ENCODE measurements at regions not wholly inside any gene's neighbourhood (a gene's known extent, or its start where the extent isn't known, plus 50 kb on each side); places are given as distances from the start of the nearest gene placed in this dataset.
"Not testable (repeated sequence)": the region's sequence is repeated elsewhere in the genome, so short reads cannot be mapped to it uniquely, and the experiment has no call there.

DNA sequence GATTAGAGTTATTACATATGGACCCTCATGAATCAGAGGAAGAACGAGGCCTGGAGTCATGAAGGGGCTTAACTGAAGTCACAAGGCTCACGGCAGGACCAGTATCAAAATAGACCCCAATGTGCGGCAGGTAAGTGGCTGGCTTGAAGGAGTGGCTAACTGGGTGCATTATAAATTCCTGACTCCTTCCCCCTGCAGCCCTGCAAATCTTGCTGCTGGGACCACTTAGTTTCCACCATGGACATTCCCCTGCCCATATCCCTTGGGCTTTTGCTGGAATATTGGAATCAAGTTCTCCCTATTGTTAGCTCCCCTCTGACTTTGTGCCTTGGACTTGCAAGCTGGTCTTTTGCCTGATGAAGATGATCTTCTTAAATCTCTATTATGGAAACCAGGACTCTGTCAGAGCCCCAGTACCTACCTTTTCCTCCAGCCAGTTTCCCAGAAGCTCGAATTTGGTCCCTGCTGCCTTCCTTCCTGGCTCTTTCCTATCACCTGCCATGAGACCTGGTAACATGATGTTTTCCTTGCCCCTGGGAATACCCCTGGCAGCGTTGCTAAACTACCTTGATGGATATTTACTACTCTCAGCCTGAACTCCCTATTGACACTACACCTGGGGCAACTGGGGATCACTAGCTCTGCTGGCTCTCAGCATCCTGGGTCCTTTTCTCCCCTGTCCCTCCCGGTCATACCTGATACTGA lies 156.0 kb upstream of the JUN start:
- DNase-seq = no peak

DNA sequence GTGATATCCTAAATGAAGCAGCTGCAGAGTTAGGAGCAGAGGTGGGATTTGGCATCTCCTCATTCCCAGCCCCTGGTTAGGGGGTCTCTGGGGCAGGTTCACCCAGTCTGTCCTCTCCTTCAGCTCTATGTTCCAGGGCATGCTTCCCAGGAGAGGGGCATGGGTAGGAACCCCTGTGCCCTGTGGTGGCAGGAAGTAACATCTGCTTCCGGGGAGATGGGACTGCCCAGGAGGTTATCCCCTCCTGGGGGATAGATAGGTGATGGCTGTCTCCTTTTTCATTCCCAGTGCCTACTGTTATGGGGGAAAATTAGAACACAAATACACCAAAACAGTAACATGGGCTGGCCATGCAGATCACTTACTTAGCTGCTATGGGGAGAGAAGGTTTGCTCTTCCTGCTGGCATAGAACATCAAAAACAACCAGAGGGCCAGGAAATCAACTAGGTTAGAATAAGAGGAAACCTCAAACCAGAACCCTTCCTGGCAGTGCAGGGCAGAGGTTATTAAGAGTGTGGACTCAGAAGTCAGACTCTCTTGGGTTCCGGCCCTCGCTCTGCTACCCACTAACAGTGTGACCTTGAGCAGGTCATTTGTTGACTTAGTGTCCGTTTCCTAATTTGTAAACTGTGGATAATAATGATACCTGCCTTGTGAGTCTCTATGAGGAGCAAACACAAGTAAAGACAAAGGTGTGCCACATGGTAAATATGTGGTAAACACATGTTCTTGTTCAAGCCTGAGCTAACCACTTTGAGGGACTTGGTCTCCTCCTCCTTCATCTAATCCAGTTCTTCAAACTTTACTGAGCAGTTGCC lies 157.8 kb upstream of the JUN start:
- no peak for DNase-seq

DNA sequence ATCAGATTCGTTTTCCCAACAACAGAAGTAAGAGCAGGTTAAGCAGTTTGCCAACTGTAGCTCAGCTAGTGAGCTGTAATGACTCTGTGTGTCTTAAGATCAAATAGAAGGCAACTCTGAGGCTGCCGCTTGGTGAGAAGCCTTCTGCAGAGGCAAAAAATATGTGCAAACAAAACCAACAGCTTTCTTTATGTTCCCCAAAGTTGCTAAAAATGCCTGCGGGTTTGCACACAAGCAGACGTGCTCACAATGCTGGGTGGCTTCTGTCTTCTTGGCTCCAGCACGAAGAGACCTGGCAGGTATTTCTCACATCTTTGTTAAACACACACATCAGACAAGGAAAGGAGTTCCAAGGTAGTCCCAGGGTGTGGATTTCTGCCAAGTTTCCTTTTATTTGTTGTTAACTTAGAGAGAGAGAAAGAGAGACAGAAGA lies 158.9 kb upstream of the JUN start:
- no peak for DNase-seq

DNA sequence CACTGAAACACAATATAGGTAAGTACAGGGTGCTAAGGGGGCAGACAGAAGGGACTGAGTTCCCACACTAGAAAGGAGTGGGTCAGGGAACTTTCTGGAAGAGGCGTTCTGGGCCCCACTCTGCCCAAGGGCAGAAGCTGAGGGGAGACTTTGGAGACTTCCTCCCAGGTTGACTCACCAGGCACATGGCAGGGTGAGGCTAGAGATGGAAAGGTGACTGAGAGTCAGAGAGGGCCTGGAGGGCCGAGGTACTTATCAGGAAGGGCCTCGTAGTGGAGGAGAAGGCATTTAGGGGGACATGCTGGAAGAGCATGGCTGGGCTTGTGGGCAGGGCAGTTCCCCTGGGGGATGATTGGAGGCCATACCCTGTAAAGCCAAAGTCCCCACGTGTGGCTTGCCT lies 159.9 kb upstream of the JUN start:
- DNase-seq = no peak

DNA sequence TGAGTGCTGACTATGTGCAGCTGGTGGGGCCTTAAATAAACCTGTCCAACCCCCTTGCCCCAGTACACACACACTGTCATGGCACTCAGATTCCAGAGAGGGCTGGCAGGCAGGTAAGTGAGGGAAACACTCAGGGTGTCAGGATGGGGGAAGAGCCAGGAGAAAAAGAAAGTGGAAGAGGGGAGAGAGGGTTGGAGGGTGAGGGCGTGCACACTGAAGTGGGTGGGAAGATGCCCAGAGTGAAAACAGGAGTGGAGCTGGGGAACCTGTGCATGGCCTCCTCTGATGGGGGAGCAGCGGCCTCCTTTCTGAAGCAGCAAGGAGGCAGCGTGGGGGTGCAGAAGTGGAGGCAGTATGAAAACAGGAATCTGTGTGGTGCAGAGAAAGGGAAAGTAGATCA lies 160.6 kb upstream of the JUN start:
- no peak for DNase-seq

DNA sequence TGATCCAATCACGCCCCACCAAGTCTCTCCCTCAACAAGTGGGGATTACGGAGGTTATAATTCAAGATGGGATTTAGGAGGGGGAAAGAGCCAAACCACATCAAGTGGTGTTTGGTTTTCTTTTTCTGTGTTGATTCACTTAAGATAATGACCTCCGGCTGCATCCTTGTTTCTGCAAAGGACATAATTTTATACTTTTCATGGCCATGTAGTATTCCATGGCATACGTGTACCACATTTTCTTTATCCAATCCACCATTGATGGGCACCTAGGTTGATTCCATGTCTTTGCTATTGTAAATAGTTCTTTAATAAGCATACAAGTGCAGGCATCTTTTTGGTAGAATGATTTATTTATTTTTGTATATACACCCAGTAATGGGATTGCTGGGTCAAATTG lies 162.5 kb upstream of the JUN start:
- DNase-seq = no peak

DNA sequence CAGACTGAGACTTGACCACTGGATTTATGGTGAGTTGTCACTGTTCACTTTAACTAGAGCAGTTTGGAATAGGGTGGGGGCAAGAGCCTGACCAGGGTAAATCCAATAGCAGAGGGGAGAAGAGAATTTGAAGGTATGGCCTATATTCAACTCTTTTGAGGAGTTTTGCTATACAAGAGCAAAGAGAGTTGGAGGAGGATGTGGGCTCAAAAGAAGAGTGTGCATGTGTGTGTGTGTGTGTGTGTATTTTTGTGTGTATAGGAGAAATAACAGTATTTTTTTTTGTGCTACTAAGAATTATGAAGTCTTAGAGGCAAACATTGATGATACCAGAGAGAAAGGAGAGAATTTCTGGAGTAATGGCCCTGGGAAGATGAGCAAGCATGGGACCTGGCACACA lies 164.8 kb upstream of the JUN start:
- DNase-seq = no peak

DNA sequence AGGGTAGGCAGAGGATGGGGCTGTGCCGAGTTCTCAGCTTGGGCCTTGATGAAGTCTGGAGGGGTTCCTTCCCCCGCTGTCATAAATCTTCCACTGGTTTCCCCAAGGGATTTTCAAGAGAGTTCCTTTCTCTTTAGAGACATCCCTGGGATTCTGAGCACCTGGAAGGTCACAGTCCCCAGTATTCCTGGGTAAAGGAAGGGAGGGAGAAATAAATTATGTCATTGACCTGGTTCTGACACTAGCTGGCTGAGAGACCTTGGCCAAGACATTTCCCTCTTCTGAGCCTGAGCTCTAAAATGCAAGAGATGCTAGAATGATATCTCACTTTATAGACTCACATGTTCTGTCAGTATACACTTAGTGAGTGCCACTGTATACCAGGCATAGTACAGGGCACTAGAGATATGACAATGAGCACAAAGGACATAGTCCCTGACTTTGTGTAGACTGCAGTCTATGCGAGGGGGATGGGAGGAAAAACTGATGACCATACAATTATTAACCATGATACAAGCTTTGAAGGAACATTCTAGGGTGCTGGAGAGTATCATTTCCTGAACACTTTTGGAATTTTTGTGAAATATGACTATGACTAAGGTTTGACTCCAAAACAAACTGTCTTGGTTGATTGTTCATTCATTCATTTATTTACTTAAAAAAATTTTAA lies 165.8 kb upstream of the JUN start:
- no peak for DNase-seq

DNA sequence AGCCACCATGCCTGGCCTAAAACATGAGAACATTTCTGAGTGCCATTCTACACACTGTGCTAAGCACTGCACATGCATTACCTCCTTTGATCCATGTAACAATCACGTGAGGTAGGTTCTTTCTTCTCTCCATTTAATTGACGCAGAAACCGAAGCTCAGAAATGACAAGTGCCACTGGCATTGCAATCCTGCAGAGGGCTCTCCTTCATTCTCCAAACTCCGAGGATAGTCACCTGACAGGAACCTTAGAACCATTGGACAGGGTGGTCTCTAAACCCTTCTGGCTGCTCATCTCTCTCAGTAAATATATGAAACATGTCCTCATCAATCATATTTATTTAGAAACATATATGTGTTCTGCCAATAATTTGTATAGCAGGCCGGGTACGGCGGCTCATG lies 167.1 kb upstream of the JUN start:
- DNase-seq = no peak

DNA sequence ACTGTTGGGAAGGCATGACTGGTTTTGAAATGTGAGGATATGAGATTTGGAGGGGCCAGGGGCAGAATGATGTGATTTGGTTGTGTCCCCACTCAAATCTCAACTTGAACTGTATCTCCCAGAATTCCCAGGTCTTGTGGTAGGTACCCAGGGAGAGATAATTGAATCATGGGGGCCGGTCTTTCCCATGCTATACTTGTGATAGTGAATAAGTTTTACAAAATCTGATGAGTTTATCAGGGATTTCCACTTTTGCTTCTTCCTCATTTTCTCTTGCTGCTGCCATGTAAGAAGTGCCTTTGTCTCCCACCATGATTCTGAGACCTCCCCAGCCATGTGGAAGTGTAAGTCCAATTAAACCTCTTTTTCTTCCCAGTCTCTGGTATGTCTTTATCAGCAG lies 170.1 kb upstream of the JUN start:
- not testable (repeated sequence) for DNase-seq

DNA sequence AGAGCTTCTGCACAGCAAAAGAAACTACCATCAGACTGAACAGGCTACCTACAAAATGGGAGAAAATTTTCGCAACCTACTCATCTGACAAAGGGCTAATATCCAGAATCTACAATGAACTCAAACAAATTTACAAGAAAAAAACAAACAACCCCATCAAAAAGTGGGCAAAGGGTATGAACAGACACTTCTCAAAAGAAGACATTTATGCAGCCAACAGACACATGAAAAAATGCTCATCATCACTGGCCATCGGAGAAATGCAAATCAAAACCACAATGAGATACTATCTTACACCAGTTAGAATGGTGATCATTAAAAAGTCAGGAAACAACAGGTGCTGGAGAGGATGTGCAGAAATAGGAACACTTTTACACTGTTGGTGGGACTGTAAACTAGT lies 179.4 kb upstream of the JUN start:
- DNase-seq = not testable (repeated sequence)

DNA sequence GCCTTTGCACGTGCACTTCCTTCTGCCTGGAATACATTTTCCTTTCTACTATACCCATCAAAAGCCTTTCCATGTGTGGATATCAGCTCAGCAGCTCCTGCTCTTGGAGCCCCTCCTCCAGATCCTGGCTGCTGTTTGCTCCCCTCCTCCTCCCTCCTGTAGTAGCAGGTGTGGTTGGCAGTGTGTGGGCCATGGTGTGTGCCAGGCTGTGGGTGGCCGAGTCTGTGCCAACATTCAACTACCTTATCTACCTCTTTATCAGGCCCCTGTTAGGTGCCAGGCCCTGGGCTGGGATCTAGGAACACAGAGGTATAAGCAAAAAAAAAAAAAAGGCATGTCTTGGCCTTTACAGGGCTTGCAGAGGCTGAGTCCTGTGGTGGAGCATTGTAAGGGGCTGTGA lies 180.6 kb upstream of the JUN start:
- no peak for DNase-seq

DNA sequence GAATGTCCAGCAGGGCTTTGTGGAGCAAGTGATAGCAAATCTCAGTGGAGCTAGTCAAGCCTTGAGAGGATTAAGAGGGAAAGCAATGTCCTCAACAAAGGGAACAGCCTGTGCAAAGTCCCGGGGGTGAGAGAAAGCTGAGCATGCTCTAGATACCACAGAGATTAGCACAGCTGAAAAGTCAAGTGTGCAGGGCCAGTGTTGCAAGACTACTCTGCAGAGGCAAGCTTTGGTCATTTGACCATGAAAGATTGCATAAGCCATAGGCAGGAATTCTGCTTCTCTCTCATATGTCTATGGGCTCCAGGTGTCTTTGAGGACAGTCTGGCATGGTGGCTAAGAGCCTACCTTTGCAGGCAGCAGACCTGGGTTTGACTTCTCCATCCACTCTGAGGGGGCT lies 181.0 kb upstream of the JUN start:
- DNase-seq = no peak

DNA sequence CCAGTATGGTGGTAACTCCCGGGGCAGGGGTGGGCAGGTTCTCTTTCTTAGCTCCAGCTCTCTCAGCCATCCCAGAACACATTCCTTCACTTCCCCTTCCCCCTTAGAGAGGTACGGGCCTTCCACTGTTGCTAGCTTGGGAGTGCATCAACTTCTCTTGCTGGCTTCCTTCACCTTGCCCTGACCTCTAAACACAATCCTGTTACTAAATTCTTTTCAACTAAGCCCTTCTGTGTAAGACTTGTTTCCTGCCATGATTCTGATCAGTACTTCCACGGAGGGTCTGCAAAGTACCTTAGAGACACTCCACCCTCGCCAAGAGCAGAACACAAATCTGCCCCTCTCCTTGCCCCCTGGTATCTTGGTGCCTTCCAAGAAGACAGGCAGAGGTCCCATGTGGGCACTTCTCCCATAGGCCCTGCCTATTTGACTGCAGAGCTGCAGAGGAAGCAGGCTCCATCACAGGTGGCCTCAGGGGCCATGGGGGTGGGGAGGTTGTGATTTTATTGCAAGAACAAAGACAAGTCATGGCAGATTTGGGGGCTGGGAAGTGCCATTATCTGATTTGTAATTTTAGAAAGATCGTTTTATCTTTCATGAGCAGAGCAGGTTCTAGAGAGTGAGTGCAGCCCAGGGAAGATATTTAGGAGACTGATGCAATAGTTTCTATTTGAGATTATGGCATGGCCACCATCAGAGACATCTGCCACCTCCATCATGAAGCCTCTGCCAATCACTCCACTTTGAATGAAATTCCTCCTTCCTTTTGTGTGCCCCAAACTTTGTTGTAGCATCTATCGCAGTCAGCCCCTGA lies 182.5 kb upstream of the JUN start:
- no peak for DNase-seq

DNA sequence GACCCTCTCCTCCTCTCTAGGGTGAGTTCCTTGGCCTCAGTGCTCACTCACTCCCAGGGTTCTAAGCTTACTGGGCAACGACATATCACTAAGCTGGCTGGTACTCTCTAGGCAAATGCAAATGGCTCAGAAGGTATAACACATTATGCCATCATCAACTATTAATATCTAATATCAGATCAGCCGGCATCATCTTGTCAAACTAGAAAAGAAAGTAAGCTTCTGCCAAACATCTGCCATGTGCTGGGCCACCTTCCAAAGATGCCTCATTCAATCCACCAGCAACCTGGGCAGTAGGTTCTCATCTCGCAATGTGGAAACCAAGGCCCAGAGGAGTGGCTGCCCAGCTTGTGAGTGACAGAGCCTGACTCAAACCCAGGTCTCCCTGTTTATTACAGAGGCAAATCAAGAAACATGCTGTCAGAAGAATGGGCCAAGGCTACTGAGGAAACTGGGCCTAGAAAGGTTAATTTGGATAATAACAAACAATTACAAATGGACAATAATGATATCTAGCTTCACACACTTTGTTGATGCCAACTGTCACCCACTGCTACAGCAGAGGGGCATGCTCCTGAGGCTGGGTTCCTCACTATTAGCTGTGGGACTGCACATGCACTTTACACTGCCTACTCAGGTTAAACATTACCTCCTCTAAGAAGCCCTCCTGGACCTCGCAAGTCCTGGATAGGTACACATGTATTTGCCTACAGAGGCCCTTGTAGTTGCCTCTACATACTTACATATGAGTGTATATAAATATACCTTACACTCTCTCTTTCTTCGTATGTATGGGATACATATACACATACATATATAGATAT lies 183.3 kb upstream of the JUN start:
- DNase-seq = no peak

DNA sequence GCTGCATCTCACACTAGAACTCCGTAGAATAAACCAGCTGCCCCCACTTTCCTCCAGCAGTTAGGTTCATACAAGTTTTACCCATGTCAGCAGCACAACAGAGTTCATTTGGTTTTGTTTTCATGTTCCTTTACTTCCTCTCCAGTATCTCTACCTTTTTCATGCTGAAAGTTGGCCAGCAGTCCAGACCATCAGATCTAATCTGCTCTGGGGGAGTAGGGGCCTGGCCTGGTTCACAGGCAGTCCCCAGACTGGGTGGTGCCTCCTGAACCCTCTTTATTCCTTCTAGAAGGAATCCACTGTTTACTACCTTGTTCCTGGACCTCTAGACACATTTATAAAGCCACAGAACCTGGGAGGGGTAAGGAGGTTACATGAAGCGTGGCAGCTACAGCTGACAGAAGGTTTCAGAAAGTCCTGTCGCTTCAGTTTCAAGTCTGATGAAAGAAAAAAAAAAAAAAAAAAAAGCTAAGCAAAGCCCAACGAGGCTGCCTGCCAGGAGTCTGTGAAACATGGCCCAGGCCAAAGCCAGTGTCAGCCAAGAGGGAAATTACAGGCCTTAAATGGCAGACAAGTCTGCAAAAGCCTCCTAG lies 184.6 kb upstream of the JUN start:
- peak; percentile 86 for DNase-seq

DNA sequence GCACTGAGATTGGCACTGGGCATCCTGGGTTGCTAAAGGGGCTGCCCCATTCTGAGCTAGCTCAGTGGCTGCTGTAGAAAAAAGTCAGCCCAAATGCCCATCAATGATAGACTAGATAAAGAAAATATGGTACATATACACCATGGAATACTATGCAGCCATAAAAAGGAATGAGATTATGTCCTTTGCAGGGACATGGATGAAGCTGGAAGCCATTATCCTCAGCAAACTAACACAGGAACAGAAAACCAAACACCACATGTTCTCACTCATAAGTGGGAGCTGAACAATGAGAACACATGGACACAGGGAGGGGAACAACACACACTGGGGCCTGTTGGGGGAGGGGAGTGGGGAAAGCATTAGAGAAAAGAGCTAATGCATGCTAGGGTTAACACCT lies 185.3 kb upstream of the JUN start:
- not testable (repeated sequence) for DNase-seq

DNA sequence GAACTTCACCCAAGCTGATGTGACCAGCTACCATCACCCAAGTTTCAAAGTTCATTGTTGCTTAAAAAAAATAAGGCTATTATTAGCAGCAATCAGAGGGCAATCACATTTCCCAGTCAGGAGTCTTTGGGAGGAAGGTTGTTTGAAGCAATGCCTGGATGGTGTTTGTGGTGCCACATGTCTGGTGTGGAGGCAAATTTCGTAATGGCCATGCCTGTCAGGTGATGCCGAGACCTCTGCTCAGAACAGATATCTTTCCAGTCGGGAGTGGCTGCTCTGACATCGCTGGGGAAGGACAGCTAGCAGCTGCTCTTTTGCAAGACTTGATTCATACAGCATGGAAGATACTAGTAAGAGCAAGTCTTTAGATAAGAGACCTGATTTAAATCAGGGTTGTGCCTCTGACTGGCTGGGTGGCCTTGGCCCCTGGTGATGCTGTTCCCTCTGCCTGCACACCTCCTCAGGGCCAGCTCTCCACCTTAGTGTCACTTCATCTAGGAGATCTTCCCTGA lies 187.8 kb upstream of the JUN start:
- no peak for DNase-seq

DNA sequence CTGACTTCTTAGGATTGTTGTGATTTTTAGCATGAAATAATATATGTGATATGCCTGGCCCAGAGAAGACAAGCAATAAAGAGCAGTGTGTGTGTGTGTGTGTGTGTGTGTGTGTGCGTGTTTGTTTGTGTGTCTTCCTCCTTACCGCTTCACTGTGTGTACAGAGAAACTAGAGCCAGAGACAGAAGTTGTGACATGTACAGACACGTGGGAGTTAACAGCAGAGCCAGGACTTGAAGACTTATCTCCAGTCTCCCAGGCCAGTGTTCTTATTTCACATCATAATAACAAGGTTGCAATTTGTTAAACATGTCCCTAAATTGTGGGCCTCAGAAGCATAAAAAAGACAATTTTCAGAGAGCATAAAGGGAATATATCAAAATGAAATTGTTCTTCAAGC lies 192.0 kb upstream of the JUN start:
- DNase-seq = no peak

DNA sequence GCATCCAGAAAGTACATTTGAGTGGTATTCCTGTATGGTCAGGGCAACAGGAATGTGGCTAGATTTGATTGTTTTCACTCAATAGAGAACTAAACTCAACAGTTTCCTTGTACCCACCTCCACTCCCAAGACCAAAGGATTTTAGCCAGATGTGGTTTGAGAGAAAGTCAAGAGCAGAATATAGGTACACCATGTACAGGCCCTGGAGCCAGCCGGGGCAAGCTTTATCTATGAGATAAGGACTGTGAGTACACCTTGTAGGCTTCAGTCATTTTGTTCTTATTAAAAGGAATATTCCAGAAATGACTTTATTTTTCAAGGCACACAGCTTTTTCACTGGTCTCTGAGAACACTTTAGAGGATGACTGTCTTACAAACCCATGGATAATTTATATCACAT lies 192.4 kb upstream of the JUN start:
- no peak for DNase-seq

DNA sequence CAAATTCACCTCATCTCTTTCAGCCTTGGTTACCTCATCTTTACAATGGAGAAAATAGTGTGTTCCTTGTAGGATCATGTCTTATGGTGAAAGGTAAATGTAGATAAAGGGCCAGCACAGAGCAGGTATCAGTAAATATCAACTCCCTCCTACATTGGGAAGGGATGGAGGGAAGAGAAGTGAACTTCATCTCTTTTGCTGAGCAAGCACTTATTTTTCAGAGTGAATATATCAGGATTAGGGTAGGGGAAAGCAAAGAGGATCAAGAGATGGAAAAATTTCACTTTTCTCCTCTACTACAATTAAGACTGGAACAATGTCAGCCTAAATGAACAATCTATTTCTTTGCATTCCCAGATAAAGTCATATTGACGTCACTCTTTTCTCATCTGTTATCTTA lies 193.8 kb upstream of the JUN start:
- no peak for DNase-seq

DNA sequence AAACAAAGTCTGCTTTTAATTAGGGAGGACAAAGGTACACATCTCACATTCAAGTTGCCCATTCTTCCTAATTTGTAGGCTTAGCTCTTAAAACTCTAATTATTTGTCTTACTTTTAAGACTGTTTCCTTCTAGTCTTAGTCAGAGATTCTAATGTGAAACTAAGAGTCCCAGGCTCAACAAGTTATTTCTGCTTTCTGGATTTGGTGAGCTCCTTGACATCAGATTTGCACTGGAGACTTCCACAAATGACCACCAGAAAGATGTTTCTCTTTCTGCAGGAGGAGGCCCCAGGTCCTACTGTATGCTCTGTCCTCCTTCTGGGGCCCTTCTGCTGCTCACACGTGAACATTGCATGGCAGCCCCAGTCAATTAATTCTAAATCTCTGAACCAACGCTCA lies 194.2 kb upstream of the JUN start:
- no peak for DNase-seq
